Sigmoid colon (tissue), 4 donors: ENCODE measurements at regions not wholly inside any gene's neighbourhood (a gene's known extent, or its start where the extent isn't known, plus 50 kb on each side); places are given as distances from the start of the nearest gene placed in this dataset.

Experiments used
- CTCF ChIP-seq, 4 experiments: fragments of 450-650 bp in 3 of 4; fragments of 200-600 bp in 1 of 4; IDR thresholded peaks; one replicate each; pipeline ENCODE4 v1.5.1; 2016 to 2019; ENCODE audit warnings: antibody characterized with exemption in 4 of 4, mild to moderate bottlenecking in 3 of 4, moderate library complexity in 2 of 4
- POLR2A ChIP-seq, 2 donors: fragments of 450-650 bp; IDR thresholded peaks; one replicate each; pipeline ENCODE4 v1.6.1; 2016; ENCODE audit warnings: antibody characterized with exemption in 2 of 2, mild to moderate bottlenecking in 2 of 2, moderate library complexity in 2 of 2
- POLR2AphosphoS5 ChIP-seq, 4 donors: sonication (generic); formaldehyde crosslinking; IDR thresholded peaks; one replicate each; pipeline ENCODE4 v1.6.1; 2017; ENCODE audit warnings: antibody characterized with exemption in 4 of 4

DNA sequence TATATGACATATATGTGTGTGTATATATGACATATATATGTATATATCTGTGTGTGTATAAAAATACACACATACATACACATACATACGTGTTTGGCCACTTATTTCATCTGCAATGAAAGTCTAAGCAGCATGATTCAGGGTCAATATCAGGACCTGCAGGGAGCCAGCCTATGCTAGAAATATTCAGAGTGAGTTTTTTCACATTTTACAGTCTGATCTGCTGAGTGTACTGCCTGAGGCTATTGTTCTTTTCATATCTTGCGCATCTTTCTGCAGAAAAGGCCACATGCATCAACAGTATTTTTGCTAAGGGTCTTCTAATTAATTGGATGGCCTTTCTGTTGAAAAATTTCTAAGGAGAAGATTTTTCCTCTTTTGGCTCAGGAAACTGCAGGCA is 80.0 kb upstream of the TSPY4 start:
- TF ChIP-seq CTCF (IDR thresholded peaks at IDR 0.05) = no peak
- TF ChIP-seq POLR2A (IDR thresholded peaks at IDR 0.05) = no peak
- no peak for TF ChIP-seq POLR2AphosphoS5 (IDR thresholded peaks at IDR 0.05)
